ENCODE measurements at regions not wholly inside any gene's neighbourhood (a gene's known extent, or its start where the extent isn't known, plus 50 kb on each side); places are given as distances from the start of the nearest gene placed in this dataset.

DNA sequence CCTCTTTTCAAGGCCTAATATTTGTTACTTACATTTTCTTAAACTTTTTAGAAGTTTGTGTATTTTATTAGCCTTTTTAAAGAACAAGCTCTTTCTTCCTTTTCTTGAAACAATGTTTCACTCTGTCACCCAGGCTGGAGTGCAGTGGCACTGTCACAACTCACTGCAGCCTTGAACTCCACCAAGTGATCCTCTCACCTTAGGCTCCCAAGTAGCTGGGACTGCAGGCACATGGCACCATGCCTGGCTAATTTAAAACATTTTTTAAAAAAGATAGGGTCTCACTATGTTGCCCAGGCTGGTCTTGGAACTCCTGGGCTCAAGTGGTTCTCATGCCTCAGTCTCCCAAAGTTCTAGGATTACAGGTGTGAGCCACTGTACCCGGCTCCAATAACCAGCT is 192.2 kb upstream of the SPRY2 start:
- no peak for TF ChIP-seq MAZ (IDR thresholded peaks at IDR 0.05; ENCODE audit: borderline replicate concordance, low read depth, low read length)
- TF ChIP-seq, protein P1, sequence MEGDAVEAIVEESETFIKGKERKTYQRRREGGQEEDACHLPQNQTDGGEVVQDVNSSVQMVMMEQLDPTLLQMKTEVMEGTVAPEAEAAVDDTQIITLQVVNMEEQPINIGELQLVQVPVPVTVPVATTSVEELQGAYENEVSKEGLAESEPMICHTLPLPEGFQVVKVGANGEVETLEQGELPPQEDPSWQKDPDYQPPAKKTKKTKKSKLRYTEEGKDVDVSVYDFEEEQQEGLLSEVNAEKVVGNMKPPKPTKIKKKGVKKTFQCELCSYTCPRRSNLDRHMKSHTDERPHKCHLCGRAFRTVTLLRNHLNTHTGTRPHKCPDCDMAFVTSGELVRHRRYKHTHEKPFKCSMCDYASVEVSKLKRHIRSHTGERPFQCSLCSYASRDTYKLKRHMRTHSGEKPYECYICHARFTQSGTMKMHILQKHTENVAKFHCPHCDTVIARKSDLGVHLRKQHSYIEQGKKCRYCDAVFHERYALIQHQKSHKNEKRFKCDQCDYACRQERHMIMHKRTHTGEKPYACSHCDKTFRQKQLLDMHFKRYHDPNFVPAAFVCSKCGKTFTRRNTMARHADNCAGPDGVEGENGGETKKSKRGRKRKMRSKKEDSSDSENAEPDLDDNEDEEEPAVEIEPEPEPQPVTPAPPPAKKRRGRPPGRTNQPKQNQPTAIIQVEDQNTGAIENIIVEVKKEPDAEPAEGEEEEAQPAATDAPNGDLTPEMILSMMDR (conservative IDR thresholded peaks at IDR 0.05; ENCODE audit: low read depth, low read length): no peak
- no peak for TF ChIP-seq NFE2L2 (IDR thresholded peaks at IDR 0.05; ENCODE audit: low read depth, low read length)
- no peak for TF ChIP-seq MXI1 (IDR thresholded peaks at IDR 0.05; ENCODE audit: borderline replicate concordance, low read depth, low read length)
- TF ChIP-seq BHLHE40 (IDR thresholded peaks at IDR 0.05; ENCODE audit: low read depth, low read length): no peak
- no peak for TF ChIP-seq POLR2A (IDR thresholded peaks at IDR 0.05; ENCODE audit: low read depth, low read length)
- TF ChIP-seq SMC3 (IDR thresholded peaks at IDR 0.05; ENCODE audit: low read depth, low read length): no peak
- no peak for TF ChIP-seq RFX5 (IDR thresholded peaks at IDR 0.05; ENCODE audit: low read depth, low read length)
- no peak for TF ChIP-seq RAD21 (IDR thresholded peaks at IDR 0.05; ENCODE audit: low read length)
- TF ChIP-seq ELK1 (IDR thresholded peaks at IDR 0.05; ENCODE audit: borderline replicate concordance, low read depth, low read length): no peak
- TF ChIP-seq RCOR1 (IDR thresholded peaks at IDR 0.05; ENCODE audit: insufficient replicate concordance, low read length): no peak
- no peak for TF ChIP-seq USF2 (IDR thresholded peaks at IDR 0.05; ENCODE audit: low read depth, low read length)
- no peak for TF ChIP-seq CEBPB (IDR thresholded peaks at IDR 0.05; ENCODE audit: low read depth, low read length)

Measured in IMR-90 (cell line).